Left cardiac atrium (tissue), 4 donors: ENCODE measurements at regions not wholly inside any gene's neighbourhood (a gene's known extent, or its start where the extent isn't known, plus 50 kb on each side); places are given as distances from the start of the nearest gene placed in this dataset.
"Not testable (repeated sequence)": the region's sequence is repeated elsewhere in the genome, so short reads cannot be mapped to it uniquely, and the experiment has no call there.

Experiments
- ATAC-seq, 2 donors: fragments of 200-7000 bp; cut with Tn5 transposase; one replicate each; pipeline ENCODE4 v1.9.1; 2020; ENCODE audit warnings: mild to moderate bottlenecking in 2 of 2, moderate library complexity in 2 of 2
- DNase-seq: peaks from one replicate; pipeline ENCODE4 v3.0.0-alpha.2; 2020
- intact Hi-C, 2 donors: fragments of 100-400 bp; cut with DNase I; formaldehyde crosslinking; loops; one replicate each; pipeline versions ENCODE4 v1.14.1 to v1.15.1; 2022 to 2023
- donor health status: DM: no; HTN: yes; CAD: no.
- donor health status: DM: no; HTN: yes; CAD: no; lungs with severe emphysema.
- donor health status: DM: yes; HTN: yes; CAD: no.
- donor health status: Dilated cardiomyopathy.

DNA sequence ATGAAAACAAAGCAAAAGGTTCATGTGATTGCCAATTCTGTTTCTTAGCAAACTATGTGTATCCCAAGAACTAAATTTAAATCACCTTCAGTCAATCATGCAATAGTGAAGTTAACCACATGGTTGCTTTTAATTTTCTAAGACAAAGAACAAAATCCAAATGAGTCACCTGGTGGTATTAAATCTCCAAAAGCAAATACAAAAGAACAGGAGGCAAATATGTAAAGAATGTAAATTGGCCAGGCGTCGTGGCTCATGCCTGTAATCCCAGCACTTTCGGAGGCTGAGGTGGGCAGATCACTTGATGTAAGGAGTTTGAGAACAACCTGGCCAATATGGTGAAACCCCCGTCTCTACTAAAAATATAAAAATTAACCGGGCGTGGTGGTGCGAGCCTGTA is 54.2 kb upstream of the PIK3R4 start:
- ATAC-seq: no peak
- no peak for DNase-seq
- intact Hi-C loops: no loop called here

DNA sequence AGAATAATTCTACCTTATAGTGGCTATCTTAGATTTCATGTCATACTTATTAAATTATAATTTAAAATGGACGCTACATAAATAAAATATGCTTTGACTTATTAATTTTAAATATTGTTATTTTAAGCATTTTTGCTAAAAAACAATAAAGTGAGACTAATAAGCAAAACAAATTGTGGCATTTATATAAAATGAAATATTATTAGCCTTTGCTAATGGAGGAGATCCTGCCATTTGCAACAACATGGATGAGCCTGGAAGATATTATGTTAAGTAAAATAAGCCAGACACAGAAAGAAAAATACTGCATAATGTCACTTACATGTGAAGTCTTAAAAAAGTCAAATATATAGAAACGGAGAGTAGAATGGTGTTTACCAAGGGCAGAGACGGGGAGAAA is 54.8 kb upstream of the PIK3R4 start:
- no peak for ATAC-seq
- DNase-seq: no peak

DNA sequence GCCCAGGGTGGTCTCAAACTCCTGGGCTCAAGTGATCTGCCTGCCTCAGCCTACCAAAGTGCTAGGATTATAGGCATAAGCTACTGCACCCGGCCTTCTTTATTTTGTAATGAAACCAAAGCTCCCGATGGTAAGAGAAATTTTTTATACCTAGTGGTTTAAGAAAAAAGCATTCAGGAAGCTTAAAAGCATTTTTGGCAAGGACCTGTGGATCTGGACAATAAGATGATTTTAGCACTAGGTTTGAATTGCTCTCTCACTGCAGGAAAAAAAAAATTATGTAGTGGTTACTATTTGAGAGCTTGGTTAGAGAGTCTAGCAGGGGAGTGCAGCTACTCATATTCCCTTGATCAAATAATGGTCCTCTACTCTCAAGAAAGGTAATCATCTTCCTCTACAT is 64.9 kb upstream of the PIK3R4 start:
- intact Hi-C loops: no loop called here
- DNase-seq: no peak

More for the DNA sequence above, 54.8 kb upstream of the PIK3R4 start:
- intact Hi-C loops: no loop called here

DNA sequence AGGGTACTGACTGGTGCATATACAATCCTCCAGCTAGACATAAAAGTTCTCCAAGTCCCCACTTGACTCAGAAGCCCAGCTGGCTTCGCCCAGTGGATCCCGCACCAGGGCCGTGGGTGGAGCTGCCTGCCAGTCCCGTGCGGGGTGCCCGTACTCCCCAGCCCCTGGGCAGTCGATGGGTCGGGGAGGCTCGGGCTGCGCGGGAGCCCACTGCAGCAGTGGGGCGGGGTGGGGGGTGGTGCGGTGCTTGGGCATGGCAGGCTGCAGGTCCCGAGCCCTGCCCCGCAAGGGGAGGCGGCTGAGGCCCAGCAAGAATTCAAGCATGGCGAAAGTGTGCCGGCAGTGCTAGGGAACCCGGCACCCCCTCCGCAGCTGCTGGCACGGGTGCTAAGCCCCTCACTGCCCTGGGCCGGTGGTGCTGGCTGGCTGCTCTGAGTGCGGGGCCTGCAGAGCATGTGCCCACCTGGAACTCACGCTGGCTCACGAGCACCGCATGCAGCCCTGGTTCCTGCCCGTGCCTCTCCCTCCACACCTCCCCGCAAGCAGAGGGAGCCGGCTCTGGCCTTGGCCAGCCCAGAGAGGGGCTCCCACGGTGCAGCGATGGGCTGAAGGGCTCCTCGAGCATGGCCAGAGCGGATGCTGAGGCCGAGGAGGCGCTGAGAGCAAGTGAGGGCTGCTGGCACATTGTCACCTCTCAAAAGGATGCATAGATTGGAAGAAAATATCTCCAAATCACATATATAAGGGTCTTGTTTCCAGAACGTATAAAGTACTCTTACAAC is 68.3 kb upstream of the PIK3R4 start:
- ATAC-seq: no peak
- intact Hi-C loops: no loop called here
- no peak for DNase-seq

More for the DNA sequence above, 64.9 kb upstream of the PIK3R4 start:
- ATAC-seq: no peak

DNA sequence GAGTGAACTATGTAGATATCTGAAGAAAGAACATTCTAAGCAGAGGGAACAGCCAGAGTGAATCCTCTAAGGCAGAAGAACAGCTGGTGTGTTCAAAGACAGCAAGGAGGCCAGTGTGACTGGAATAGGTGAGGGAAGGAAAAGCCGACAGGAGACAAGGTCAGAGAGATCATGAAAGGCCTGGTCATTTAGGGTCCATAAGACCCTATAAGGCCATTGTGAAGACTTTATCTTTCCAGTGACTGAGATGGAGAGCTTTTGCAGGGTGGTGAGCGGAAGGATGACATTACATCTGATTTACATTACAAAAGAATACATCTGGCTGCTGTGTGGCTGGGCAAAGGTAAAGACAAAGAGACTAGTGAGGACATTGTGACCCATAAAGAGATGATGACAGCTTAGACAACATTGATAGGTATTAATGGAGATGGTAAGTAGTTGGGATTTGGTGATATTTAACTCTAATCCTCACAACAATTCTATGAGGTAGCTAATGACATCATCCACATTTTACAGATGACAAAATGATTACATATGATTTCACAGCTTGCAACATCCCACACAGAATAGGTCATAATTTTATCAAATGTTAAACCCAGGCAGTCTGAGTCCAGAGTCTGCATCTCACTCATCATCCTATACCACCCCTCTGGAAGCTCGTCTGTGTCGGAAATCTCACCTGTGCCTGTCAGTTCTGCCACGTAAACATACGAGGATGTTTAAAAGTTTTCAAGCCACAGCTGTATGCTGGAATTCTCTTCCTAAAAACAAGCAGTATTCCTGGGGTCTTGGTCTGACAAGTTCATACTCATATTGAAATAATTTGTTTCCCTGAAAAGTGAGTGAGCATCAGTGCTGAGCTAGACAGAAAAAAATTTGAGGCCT is 70.2 kb upstream of the PIK3R4 start:
- ATAC-seq: no peak
- DNase-seq: no peak

DNA sequence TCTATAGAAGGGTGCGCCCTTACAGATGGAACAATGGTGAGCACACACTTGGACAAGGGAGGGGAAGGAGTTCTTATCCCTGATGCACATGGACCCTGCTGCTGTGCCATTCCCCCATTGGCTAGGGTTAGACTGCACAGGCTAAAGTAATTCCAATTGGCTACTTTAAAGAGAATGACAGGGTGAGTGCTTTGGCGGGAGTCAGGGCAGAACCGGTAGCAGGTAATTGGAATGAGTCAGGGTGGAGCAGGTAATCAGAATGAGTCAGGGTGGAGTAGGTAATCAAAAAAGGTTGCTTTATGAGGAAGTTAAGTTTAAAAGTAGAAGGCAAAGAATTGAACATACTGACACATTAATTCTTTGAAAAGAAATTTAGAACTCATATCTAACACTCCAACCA is 71.4 kb upstream of the PIK3R4 start:
- intact Hi-C loops, ATAC-seq, DNase-seq: not testable (repeated sequence)

More for the DNA sequence above, 70.2 kb upstream of the PIK3R4 start:
- intact Hi-C loops: no loop called here

DNA sequence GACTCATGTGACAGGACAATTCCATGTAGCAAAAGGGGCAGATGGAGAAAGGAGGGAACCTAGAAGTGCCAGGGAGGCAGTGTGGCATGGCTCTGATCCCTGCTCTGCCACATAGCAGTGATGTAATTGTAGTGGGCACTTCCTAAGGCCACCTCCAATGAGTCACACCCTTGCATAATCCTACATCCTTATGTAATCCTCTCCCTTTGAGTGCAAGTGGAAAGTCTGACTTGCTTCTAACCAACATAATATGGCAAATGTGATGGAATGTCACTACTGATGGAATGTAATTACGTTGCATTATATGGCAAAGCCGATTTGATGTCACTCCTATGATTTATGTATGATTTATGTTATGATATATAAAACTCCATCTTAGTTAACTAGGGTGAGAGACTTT is 72.9 kb upstream of the ATP2C1 start:
- ATAC-seq (peak; percentile 63 to 91), DNase-seq (no peak)
- intact Hi-C loops: no loop called here

DNA sequence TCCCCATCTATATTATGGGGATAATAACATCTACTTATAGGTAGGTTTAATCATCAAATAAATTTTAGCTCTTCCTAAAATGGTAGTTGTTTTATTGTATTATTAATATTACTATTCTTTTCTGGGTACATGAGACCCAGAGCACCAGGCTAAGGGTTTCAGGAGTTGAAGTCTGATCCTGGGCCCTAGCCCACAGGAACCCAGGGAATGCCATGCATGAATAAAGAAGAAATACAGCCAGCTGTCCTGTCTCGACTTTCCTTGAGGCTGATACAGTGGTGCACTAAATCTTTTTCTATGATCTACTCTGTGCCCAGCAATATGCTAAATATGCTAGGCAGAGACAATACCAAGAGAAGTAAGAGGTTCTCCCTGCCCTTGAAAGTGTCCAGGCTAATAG is 72.1 kb upstream of the ATP2C1 start:
- intact Hi-C loops: no loop called here
- ATAC-seq: no peak
- DNase-seq: no peak

DNA sequence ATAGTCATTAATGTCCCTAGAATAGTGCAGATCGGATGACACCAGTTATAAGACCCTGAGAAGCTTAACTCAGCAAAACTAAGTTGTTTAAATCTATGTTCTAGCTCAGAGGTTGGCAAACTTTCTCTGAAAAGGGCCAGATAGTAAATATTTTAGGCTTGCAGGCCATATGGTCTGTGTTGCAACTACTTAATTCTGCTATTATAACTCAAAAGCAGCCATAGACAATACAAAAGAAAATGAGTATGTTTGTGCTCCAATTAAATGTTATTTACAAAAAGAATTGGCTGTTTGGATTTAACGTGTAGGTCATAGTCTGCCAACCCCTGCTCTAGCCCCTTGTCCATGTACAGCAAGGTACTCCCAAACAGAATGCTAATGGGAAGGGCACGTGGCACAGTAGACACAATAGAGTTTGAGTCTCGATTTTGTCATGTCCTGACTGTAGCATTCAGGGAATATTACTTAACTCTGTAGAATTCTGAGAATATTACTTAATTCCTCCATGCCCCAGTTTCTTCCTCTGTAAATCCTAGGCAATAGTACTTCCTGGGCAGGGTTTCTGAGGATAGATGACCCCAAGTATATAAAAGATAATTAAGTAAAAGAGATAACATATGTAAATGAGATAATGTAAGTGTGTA is 70.5 kb upstream of the ATP2C1 start:
- peak in 1 of 2 donors; percentile 41 for ATAC-seq
- intact Hi-C loops: no loop called here
- no peak for DNase-seq

DNA sequence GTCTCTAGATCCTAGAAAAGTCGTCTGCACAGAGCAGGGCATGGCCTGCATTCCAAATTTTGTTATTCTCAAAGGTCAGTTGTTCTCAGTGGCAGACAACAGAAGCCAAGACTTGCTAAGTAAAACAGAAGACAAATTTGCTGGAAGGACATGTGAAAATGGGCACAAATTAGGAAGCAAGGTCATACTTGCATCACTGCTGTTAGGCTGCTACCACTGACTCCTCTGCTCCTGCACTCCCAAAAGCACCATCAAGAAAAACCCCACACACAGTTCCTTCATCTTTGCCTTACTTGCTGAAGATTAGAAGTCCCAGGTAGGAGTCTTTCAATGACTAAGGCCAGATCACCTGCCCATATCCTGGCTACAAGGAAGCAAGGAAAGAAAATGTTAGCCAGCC is 69.9 kb upstream of the ATP2C1 start:
- no peak for DNase-seq
- intact Hi-C loops: no loop called here
- ATAC-seq: no peak

DNA sequence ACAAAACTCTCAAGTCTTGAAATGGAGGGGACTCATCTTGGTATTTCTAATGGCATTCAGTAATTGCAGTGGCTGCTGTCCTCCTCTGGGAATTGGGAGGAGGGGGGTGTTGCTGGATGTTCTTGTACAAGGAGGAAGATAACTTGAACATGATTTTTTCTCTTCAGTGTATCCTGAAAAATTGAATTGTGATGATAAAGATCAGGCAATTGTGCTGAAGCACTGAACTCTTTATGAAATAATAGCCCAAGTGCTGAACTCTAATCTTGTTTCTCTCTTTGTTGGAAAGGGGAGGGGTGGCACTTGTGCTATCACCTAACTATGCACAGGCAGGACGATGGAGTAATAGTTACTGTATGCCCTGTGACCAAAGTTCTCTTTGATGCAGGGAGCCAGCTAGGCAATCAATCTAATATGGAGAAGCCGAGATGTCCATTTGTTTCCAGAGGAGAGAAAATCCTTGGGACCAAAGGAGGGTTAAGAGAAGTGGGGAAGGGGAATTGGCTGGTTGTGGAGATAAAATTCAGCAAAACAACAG is 68.1 kb upstream of the ATP2C1 start:
- DNase-seq: no peak
- ATAC-seq: no peak
- intact Hi-C loops: no loop called here

DNA sequence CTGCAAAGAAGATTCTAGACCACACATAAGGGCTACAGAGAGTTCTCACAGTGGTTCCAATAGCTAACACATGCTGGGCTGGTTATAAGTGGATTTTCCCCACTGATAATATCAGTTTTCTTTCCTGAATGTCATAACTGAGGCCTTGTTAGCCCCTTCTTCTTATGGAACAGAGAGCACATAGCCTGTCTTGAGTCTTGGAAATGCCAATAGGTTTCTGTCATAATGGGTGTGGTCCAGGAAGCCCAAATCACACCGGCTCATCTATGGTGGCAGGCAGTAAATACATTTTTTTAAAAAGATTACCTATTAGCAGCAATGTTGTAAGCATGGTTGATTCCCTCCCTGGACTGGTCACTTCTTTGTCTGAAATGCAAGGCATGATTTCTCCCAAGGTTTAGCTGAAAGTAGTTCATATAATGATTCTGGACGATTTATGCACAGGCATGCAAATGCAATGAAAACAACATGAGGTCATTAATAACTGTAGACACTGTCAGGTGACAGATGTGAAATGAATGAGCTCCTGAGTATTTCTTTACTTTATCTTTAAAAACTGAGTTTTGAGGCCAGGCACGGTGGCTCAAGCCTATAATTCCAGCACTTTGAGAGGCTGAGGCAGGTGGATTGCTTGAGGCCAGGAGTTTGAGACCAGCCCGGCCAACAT is 67.2 kb upstream of the ATP2C1 start:
- ATAC-seq (no peak), DNase-seq (no peak)
- intact Hi-C loops: no loop called here

DNA sequence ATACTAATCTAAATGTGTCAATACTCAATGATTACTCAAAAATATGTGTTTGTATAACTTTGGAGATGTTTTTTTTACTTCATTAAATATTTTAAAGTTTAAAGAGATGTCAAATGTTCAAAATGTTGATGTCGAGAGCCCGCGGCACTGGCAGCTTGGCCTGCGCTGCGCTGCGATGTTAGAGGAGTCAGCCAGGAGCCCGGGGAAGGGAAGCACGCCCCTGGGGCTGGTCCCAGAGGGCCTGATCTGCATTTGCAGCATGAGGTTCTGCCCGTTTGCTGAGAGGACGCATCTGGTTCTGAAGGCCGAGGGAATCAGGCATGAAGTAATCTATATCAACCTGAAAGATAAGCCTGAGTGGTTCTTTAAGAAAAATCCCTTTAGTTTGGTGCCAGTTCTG is 66.4 kb upstream of the ATP2C1 start:
- DNase-seq: no peak

DNA sequence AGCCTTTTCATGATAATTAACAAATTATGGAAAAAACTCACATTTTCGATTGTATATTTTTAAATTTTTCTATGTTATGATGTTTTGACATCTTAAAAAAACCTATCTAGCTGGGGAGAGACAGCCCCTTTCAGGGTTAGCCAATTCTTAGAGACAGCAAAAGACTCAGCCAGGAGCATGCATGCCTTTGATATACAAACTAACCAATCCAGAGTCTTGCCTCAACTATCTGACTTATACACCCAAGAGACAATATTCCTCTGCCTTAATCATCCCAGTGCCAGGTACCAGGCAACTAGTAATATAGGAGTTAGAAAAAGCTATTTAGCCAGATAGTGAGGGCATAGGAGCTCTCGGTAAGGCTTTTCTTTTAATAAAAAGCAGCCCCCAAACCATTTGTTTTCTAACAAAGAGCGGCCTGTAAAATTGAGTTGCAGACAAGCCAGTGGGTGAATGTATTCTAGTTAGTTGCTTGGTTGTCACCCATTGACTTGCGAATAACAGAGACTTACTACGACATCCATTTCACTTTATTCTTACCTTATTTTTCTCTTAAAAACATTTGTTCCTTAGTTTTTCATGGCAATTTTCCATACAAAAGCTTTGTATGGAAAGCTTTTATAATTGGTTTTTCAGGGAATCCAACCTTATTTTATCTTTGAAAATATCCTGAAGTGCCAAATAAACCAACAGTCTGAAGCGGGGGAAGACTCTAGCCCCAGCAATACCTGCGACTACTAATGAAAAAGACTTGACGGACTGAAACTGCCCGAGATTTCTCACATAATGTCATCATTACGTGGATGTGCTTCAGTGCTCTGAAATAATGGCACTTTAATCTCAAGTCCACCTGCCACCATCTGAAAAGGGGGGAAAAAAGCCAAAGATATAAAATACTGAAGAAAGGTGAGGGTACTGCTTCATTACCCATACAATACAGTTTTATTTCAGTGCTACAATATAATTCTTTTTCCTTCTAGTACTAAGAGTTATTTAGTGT is 64.6 kb upstream of the ATP2C1 start:
- DNase-seq: no peak
- ATAC-seq: no peak
- intact Hi-C loops: no loop called here

More for the DNA sequence above, 66.4 kb upstream of the ATP2C1 start:
- ATAC-seq: no peak
- intact Hi-C loops: no loop called here

DNA sequence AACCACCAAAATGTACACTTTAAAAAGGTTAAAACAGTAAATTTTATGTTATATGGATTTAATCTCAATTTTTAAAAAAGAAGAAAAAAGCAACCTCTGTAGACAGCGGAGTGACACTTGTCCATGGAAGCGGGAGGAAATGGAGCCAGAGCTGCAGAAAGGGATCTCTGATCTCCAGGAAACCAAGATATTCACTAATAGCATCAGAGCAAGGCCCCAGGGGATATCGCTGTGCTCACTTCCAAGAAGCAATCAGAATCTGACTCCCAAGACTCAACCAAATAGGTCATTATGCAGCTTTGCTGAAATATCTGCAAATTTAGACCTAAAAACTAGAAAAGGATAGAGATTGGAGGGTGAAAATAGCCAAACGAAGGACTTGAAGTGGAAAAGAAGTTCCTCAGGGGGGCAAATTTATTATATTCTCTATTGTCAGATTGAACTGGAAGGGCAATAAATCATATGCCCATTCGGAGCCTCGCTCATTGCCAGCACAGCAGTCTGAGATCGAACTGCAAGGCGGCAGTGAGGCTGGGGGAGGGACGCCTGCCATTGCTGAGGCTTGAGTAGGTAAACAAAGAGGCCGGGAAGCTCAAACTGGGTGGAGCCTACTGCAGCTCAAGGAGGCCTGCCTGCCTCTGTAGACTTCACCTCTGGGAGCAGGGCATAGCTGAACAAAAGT is 62.0 kb upstream of the ATP2C1 start:
- no peak for DNase-seq
- intact Hi-C loops: no loop called here
- peak in 1 of 2 donors; percentile 30 for ATAC-seq

DNA sequence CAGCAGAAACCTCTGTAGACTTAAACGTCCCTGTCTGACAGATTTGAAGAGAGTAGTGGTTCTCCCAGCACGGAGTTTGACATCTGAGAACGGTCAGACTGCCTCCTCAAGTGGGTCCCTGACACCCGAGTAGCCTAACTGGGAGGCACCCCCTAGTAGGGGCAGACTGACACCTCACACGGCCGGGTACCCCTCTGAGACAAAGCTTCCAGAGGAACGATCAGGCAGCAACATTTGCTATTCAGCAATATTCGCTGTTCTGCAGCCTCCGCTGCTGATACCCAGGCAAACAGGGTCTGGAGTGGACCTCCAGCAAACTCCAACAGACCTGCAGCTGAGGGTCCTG is 61.5 kb upstream of the ATP2C1 start:
- intact Hi-C loops, ATAC-seq, DNase-seq: not testable (repeated sequence)

DNA sequence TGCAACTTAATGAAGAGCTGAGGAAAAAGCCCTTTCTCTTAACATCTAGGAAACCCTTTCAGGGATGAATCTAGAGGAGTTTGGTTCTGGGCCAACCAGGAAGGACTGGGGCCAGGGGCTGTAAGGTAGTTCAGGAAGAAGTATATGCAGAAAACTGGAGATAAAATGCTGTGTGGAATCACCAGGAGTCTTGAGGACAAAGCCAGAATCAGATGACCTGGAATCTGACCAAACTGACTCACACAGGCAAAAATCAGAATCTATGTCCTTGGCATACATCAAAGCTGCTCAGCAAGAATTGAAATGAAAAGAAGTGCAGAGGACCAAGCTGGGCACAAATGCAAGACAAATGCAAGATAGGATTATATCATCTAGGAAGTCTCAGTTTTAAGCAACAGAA is 59.4 kb upstream of the ATP2C1 start:
- ATAC-seq (peak in 1 of 2 donors; percentile 56), DNase-seq (no peak)
- intact Hi-C loops: no loop called here
